HPDE6-E6E7 (cell line): ENCODE measurements at regions not wholly inside any gene's neighbourhood (a gene's known extent, or its start where the extent isn't known, plus 50 kb on each side); places are given as distances from the start of the nearest gene placed in this dataset.

Experiments used
- DNase-seq: peaks from one replicate; pipeline ENCODE4 v3.0.0; 2011; ENCODE audit warnings: missing footprints; ENCODE audit errors: extremely low spot score

DNA sequence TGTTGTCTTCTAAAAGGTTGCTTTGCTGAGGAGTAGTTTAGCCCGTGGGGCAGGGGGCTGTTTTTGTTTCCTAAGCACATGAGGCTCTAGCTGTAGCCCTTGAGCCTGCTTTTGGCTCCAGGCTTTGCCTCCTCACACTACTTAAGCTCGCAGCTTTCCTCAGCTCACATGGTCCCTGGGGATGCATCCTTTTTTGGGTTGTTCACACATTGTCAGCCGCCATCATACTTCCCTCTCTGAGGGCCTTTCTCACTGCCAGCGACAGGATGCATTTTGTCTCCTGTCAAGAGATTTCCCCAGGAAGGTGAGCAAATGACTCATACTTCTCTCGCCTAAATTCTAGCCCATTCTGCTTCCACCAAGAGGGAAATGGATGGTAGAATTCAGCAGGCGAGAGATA, 279.5 kb upstream of the PKDCC start:
- no peak for DNase-seq

DNA sequence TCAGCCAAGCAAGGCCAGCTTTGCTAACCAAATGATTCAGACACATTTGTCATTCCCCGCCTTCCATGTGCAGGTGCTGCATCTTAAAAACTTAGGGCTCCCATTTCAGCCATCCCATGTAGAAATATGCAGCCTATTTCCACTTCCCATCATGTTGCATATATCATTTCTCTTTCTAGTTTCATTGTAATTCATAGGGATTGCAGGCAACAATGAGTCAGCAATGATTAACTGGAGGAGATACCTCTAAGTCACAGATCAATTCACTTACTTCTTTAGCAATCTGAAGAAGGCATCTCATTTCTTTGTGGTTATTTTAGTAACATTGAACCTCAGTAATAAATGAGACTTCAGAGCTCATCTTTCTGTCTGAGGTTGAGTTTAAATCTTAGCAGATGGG, 276.1 kb upstream of the PKDCC start:
- no peak for DNase-seq

DNA sequence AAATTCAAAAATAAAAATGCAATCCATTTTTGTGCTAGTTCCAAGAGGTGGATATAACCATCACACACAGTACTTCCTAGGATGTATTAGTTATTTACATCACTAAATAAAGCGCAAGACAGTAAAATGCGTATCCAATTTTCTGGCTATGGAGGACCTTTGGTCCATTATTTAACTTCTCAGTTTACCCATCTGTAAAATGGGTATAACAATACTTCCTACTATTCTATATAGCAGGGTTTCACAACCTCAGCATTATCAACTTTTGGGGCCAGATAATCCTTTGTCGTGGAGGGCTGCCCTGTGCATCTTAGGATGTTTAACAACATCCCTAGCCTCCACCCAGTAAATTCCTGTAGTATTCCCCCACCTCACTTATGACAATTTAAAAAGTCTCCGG, 275.1 kb upstream of the PKDCC start:
- DNase-seq = no peak

DNA sequence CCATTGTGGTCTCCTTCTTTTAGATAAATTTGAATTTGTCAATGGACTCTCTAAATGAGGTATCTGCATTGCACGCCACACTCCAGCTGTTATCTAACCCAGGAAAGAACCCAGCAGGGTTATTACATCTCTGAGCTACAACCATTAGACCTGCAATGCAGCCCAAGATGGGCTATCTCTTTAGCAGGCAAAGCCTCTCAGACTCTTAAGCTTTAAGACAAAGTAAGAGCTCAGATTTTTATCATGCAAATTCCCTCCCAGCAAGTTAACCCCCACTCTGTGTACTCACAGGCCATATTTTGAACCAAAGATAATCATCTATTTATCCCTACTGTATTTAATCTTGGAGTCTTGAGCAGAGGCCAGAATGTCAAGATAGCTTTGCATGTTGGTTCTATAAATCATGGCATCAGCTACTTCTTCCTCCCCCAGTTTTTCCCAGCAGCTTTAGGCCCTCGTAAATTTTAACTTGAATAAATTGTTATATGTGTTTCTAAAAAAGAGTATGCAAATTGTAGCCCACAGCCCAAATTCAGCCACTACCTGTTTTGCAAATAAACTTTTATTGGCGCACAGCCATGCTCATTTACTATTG, 273.7 kb upstream of the PKDCC start:
- DNase-seq = no peak

DNA sequence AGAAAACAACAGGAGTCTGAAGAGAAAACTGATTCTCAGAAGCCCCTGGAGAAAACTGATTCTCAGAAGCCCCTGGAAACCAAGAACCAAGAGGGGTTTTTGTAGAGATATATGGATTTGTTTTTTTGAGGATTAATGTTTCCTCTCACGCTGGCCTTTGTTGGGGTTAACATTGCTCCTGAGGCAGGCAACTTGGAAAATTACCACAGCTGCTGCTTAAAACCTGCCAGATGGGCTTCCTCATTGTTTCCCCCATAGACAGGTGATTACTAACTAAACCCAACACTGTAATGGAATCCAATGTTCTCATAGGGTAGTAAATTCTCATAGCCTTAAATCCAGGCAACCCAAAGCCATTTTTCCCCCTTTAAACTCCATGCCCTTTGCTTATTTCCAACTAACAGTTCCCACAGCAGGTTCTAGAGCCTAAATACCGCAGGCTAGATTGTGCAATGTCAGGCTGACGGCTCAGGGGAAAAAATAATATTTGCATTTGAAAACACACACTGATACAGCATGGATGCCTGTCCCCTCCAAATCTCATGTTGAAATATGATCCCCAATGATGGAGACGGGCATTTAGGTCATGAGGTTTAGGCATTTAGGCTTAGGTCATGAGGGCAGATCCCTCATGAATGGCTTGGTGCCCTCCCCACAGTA, 272.3 kb upstream of the PKDCC start:
- no peak for DNase-seq

DNA sequence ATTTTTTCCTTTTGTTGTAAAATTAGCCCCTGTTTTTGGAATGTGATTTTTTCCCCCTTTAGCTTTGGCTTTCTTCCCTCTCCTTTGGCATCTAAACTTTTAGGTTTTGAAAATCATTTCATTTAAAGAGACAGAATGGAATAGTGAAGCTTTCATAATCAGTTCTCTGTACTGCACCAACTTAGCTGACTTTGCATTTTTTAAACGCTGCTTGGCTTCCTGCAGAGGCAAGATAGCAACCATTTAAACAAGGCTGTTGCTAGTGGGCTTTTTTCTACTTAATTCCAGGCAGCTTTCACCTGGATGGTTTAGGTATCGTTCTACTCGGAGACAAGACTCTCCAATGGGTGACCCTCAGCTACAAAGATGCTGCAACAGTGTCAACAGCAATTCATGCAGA, 267.9 kb upstream of the PKDCC start:
- no peak for DNase-seq

DNA sequence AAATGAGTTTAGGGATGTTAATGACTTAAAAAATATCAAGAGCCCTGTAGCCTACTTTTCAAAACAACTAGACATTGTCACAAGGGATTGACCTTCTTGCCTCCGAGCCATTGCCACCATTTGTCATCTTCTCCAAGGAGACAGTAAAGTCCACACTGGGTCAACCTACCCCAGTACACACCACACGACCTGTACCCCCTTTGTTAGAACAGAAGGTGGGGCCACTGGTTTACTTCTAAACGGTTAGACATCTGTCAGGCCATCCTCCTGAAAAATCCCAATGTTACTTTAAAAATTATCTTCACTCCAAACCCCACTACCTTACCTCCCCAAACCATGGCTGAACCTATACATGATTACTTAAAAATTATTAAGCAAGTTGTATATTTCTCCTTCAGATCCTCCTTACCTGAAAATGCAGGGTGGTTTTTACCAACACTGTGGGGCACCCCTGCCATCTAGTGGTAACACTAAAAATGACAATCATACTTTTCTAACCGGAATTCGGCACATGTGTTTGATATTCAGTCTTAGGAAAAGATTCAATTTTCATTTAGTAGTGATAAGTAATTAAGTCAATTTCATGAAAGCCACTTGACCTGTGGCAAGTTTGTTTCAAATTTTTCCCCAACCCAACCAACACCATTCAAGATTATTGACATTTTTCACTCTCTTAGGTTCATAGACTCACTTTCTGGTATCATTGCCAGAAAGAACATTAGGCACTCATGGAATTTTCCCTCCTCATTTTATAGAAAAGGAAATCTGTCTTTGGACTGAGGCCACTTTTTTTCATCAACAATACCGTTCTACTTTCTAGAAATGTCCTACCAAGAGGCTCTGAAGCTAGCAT, 265.3 kb upstream of the PKDCC start:
- peak; percentile 23 for DNase-seq

DNA sequence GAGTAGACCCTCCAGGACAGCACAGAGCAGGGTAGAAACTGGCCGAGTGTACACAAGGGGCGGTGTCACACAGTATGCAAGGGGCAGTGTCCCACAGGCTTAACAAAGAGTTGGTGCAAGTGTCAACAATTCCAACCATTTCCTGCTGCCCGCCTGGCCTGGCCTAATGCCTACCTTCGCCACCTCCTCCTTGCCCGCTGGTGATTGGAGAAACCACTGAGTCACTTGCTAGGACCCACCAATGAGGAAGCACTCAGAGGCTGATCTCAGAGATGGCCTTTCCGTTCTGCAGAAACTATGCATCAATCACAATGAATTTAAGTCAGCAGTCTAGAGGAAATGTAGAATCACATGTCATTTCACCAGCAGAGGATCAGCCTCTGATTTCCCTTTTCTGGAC, 263.3 kb upstream of the PKDCC start:
- no peak for DNase-seq

DNA sequence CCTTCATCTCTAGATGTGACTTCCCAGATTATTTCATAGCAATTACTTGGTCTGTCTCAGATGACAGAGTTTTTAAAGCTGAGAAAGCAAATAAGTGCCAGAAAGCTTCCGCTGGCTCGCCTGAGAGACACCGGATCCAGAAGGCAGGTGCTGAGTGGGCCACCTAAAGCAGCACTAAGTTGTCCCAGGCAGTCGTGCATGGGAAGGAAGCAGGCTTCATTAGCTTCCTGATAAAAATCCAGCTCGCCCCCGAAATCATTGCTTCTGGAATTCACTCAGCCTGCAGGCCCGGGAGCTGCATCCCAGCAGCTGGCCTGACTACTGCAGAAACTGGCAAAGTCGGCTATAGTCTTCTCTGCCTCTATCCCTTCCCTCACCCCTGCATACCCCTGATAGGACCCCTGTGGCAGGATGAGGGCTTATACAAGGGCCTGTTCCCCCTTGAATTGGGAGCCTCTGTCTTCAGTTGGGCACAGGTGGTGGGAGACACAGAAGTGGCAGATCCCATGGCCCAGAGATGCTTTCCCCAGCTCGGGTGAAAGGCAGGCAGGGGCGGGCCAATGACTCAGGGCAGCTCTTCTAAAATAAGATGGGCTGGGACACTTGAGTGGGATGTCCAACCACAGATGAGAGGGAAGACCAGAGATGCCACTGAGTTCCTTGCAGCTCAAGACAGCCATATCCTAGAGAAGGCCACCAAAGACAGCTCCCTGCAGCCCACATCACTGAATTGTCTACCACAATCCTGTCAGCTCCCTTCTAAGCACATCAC, 262.4 kb upstream of the PKDCC start:
- no peak for DNase-seq

DNA sequence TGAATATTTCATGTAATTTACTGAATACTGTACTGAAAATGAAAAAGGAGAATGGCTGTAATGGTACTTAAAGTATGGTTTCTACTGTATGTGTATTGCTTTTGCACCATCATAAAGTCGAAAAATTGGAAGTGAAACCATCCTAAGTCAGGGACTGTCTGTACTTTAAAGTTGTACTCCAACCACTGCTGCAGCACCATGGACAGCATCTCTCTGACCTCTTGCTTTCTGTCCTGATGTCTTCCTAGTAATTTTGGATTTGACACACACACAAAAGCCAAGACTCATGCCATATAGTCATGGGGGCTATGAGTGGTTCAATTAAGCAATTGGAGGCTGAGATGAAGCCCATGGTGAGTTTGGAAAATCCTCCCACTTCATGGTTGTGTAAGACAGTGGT, 256.3 kb upstream of the PKDCC start:
- DNase-seq = peak; percentile 17

DNA sequence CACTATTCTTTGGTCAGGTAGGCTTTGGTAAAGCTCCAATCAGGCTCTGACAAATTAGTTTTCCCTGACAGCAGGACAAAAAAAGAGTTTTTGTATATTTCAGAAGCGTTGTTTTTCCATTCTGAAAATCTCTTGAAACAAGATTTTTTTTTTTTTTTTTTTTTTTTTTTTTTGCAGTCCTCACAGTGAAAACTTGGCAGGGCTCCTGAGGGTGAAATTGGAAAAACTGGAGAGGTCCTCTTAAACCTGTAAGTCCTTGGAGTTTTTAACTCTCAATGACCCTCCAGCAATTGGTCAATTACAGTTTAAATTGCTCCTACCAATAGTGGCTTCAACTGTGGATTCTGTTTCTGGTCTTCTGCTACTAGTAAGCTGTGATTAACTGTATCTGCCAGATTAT, 244.5 kb upstream of the PKDCC start:
- no peak for DNase-seq

DNA sequence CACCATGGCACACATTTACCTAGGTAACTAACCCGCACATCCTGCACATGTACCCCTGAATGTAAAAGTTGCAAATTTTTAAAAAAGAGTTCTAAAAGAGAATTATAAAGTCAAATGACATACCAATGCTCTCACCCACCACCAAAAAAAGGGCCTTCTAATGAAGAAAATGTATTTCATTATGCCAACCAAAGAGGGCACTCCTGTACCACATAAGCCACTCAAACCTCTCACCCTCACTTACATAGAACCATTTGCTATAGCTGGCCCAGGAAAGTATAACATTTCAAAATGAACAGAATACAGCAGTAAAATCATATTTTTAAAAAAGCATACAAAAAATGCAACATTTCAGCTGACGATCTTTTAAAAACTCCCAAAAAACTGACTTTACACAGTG, 241.5 kb upstream of the PKDCC start:
- no peak for DNase-seq

DNA sequence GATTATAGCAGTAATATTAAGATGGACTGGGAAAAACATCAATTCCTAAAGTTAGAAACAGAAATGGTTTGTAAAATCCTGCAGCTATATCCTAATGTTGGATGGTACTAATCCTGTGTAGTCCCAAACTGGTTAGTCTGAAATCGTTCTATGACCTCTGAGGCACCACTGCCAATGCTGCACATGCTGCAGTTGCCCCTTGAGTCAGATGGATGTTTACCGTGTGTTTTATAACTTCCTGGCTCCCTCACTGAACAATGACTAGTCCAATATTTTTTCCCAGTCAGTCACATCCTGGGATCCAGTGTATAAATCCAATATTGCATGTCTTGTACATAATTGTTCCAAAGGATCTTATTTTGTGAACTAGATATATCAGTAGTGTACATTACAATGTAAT, 226.7 kb upstream of the PKDCC start:
- DNase-seq = no peak

DNA sequence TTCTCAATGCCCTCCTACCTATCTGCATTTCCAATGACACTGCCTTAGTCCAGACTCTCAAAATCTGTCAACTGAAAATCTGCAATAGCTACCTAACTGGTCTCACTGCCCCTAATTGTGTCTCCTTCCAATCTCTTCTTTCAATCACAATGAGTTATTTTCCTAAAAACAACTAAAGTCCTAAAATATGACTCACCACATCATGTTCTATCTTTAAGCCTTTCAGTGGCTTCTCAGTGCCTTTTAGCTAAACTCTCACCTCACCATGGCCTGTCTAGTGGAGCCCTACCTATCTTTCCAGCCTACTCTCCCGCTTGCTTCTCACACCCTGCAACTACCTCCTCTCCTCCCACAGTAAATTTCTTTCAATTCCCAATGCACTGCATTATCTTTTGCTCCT, 220.9 kb upstream of the PKDCC start:
- DNase-seq = no peak

DNA sequence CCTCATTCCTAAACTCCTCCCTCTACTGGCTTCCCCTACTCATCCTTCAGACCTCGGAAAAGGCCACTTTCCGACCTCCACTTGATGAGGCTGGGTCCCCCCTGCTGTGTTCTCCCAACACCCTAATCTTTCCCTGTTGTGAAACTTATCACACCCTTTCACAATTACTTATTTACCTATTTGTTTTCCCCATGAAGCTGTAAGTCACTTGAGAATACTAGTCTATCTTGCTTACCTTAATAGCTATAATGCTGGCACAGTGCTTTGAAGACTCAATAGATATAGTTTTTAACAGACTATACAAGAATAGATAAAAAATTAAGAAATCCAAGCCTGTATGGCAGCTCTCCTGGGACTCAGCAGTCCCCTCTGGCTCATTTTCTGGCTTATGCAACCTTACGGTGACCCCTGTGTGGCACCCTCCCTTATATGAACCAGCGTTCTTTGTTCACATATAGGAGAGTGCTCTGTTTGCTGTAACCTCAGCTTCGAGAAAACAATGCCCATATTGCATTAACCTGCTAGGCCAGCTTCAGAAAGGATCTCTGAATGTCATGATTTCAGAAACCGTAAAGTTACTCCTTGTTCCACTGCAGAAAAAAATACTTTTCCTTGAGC, 220.4 kb upstream of the PKDCC start:
- DNase-seq = no peak

DNA sequence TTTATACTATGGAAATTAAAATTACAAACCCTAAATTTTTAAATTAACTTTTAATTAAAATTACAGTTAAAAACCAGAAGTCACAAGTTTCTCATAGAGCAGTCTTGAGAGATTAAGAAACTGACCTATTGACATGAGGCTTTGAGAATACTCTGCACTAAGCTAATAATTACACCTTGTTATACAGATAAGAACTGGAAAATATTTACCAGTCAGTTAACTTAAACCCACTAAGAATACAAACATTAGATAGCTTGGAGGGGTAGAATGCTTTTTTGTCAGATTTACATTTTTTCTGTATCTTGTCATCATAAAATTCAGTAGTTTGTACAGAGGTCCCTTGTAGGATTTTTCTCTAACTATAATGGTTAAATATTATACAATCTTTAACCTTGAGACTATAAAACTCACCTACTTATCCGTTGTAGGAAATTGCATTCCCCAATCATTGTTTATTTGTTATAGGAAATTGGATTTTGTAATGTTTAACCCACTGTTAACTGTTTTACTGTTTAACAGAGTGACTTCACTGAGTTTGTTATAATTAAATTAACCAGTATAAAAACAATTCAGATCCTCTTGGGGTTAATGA, 219.7 kb upstream of the PKDCC start:
- DNase-seq = no peak

DNA sequence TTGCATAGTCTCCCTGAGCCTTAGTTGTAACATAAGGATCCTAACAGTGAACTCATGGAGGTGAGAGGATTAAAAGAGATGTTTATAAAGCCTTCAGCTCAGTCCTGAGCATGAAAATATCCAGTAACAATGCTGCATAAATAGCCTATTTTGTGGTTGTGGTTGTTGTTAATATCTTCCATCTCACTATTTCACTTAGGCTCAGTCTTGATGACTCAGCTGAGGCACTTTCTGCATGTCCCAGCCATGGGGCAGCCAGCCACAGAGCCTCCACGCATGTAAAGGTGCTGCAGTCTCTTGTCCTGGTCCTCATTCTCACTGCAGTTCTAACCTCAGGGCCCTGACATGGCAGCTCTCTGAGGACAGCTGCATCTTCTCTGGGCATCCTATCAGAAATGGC, 218.8 kb upstream of the PKDCC start:
- no peak for DNase-seq

DNA sequence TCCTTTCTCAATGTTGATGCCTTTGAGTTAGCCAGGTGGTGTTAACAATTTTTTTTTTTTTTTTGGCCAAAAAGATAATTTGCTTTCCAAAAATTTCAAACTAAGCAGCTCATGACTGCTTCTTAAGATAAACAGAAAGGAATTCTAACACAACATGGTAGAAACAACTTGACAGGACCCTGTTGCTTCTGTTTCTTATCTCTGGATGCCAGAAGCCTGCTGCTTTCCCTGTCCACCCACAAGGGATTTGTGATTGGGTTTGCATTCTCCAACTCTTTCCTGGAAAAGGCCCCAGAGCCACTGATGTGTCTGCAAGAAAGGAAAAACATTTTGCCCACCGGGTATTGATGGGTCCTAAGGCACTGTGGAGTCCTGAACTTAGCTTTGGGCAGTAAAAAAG, 217.2 kb upstream of the PKDCC start:
- no peak for DNase-seq

DNA sequence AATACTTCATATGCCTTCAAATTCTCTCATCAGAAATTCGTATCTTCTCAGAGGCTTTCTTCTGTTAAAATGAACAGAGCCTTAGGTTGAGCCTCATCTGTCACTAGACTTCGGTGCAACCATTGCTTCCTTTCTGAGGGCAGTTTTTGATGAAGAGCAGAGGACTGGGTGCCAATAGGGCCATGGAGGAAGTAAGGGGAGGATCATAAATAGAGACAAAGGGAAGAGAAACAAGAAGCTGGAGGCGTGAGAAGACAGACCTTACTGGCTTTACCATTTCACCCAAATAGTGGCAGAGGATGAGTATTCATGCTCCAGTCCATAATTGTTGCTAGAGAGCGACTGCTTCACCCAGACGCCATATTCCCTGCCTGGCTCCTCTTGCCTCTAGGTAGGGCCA, 215.6 kb upstream of the PKDCC start:
- DNase-seq = no peak

DNA sequence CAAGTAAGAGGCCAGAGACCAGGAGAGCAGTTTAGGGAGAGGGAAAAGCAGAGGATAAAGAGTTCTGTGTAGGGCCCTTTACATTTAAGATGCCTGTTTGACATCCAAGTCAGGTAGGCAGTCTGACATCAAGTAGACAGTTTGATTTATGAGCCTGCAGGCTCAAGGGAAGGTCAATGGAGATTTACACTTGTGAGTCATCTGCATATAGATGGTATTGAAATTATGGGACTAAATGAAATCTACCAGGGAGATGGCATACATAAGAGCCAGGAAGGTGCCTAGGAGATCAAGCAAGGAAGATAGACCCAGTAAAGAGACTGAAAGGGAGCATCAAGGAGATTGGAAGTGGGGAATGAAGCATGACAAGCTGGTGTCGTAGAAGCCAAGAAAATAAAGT, 212.4 kb upstream of the PKDCC start:
- DNase-seq = no peak

DNA sequence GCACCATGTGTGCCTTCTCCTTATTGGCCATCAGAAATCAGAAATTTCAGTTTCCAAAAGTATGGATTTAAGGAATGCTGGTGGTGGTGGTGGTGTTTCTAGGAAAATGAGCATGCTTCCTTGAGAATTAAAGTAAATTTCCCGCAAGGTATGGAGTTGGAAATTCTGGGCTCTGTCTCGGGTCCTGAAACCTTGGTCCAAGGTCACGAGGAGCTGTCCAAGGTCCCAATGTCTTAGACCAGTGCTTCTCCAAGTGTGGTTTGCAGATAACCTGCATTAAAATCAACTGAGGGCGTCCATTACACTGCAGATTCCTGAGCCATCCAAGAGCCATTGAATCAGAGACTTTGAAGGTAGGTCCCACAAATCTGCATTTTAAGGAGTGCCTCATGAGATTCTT, 210.9 kb upstream of the PKDCC start:
- DNase-seq = peak; percentile 23

DNA sequence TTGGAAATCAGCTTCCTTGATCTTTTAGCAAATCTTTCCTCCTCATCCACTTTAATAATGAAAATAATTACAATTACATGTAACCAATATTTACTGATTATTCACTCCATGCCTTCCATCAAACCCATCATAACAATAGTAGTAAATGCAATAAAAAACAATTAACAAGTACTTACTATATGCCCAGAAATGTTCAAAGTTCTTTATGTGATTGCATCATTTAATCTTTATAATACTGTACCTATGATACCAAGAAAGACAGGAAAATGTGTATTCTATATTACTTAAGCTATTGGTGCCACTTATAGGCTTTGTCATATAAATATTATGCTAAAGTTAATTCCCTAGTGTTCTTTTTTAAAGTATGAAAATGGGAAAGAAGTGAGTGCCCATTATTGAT, 210.2 kb upstream of the PKDCC start:
- DNase-seq = no peak
